Mammary epithelial cell (primary cell): ENCODE measurements at regions not wholly inside any gene's neighbourhood (a gene's known extent, or its start where the extent isn't known, plus 50 kb on each side); places are given as distances from the start of the nearest gene placed in this dataset.

ENCODE experiments used
- CTCF ChIP-seq, 2 donors: IDR thresholded peaks in 1 of 2; conservative IDR thresholded peaks in 1 of 2; 2 replicates each; pipeline ENCODE4 v1.5.1; 2011 to 2012; ENCODE audit warnings: inconsistent platforms in 2 of 2, low read length in 2 of 2, mild to moderate bottlenecking in 2 of 2, control low read depth in 1 of 2, low read depth in 1 of 2; ENCODE audit not compliant: insufficient read depth in 1 of 2; ENCODE audit errors: extremely low read depth in 1 of 2
- EZH2 ChIP-seq: IDR thresholded peaks from 2 replicates; pipeline ENCODE4 v1.6.1; 2012; ENCODE audit warnings: low read length, inconsistent platforms, borderline replicate concordance

- TF ChIP-seq EZH2 (no peak), CTCF (conservative IDR thresholded peaks at IDR 0.05 in 1 of 2, IDR thresholded peaks at IDR 0.05 in 1 of 2; ENCODE audit: extremely low read depth in 1 of 2, insufficient read depth in 1 of 2, low read depth in 1 of 2, low read length in 2 of 2) (no peak)
Observed at GRCh38 chr2:189258616-189259365, 79.2 kb upstream of the COL5A2 start.
